ENCODE measurements at regions not wholly inside any gene's neighbourhood (a gene's known extent, or its start where the extent isn't known, plus 50 kb on each side); places are given as distances from the start of the nearest gene placed in this dataset.
"Not testable (repeated sequence)": the region's sequence is repeated elsewhere in the genome, so short reads cannot be mapped to it uniquely, and the experiment has no call there.

- ChIA-PET CTCF (no interaction called here), POLR2A (ENCODE audit: low non-redundant PET) (no interaction called here)
- DNase-seq (ENCODE audit: low spot score), result no peak
- no peak for TF ChIP-seq CTCF (conservative IDR thresholded peaks at IDR 0.05; ENCODE audit: low read depth)
- no peak overlapping the region for H3K27ac ChIP-seq
Observed at GRCh38 chr13:90883592-90883991, 463.9 kb upstream of the MIR17HG start.

DNA sequence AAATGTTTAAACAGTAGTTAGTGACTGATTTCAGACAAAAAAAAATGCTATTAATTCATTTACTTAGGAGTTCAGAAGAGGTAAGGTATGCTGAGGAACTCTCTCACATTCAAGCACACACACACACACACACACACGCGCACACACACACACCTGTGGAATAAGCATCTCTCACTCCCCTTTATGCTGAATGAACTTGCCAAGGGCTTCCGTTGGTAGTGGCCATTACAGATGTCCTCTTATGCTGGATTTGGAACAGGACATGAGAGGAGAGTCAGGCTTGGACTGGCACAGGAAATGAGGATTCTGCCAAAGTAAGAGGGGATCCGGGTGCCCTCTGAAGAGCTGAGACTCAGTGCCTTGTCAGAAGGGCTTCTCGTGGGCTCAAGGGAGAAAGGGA is 463.4 kb upstream of the MIR17HG start:
- DNase-seq (ENCODE audit: low spot score), result no peak
- no peak overlapping the region for H3K27ac ChIP-seq
- no peak for TF ChIP-seq CTCF (conservative IDR thresholded peaks at IDR 0.05; ENCODE audit: low read depth)
- ChIA-PET CTCF (no interaction called here), POLR2A (ENCODE audit: low non-redundant PET) (no interaction called here)

DNA sequence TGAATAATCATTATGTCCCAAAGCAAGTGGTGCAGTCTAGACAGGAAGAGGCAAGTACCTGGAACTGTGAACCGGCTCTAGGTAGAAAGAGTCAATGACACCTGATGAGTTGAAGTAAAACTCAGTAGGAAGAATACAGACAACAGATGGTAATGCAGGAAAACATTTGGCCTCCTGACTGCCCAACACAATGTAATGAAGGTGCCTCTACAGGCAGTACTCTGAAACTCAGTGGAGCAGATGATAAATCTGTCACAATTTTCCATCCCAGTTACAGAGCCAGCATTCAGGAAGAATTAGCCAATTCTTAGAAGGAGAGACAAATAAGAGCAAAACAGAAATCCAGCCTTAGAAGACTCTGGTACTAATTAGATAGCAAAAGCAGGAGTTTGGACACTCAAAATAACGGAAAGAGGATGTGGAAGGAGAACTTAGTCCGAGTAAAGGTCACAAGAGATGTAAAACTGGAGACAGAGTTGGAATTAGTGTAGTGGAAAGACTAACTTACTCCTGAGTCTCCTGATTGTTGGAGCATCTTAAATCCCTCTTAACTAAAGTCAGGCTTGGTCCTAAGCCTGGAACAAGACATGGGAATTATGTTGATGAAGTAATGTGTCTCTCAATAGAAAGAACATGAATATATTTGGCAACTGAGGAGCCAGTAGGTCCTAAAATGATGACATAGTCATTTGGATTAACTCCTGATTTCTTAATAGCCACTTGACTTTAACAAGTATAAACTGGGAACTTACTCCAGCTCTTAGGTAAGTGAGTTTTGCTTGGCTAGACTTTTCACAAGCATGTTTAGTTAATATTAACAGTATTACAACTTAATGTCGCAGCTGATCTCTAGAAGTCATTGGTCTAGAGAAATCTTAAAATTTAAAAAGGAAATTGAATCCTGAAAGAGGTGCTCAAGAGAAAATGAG is 457.3 kb upstream of the MIR17HG start:
- no peak for TF ChIP-seq CTCF (conservative IDR thresholded peaks at IDR 0.05; ENCODE audit: low read depth)
- no peak overlapping the region for H3K27ac ChIP-seq
- ChIA-PET POLR2A (ENCODE audit: low non-redundant PET) (no interaction called here), CTCF (interaction anchor here (0.6 kb wide), 1 partner anchor 104 kb away, joined by 4 read pairs; no protein-coding TSS in a partner anchor)
- DNase-seq (ENCODE audit: low spot score), result no peak

- CTCF ChIA-PET, result no interaction called here
- DNase-seq (ENCODE audit: low spot score), result no peak
- H3K27ac ChIP-seq, result no peak overlapping the region
- TF ChIP-seq CTCF (conservative IDR thresholded peaks at IDR 0.05; ENCODE audit: low read depth), result no peak
- POLR2A ChIA-PET (ENCODE audit: low non-redundant PET), result no interaction called here
Observed at GRCh38 chr13:90891329-90891728, 456.2 kb upstream of the MIR17HG start.

DNA sequence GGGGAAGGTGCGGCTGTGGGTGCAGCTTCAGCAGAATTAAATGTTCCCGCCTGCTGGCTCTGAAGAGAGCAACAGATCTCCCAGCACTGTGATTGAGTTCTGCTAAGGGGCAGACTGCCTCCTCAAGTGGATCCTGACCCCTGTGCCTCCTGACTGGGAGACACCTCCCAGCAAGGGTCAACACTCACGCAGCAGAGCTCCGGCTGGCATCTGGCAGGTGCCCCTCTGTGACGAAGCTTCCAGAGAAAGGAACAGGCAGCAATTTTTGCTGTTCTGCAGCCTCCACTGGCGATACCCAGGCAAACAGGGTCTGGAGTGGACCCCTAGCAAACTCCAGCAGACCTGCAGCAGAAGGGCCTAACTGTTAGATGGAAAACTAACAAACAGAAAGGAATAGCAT is 454.3 kb upstream of the MIR17HG start:
- DNase-seq (ENCODE audit: low spot score); H3K27ac ChIP-seq; POLR2A ChIA-PET (ENCODE audit: low non-redundant PET): not testable (repeated sequence)
- CTCF ChIA-PET, result interaction anchor here (0.6 to 0.7 kb wide), 2 partner anchors 20 to 263 kb away, joined by 3 read pairs; no protein-coding TSS in a partner anchor

DNA sequence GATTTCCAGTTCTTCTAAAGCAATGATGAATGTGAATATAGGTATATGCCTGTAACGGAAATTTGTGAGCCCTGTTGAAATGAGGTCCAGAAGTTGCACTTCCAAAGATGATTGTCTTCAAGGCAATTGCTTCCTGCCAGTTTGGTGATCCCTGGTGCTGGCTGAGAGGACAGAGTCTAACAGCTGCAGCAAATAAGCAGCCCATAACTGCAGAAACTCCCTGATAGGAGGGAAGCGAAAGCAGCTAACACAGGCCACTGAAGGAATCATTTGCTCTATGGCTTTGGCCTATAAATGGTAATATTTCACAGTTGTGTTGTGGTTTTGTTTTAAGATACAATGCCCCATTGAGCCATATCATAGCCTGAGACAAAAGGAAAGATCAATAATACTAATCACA is 451.5 kb upstream of the MIR17HG start:
- no peak for TF ChIP-seq CTCF (conservative IDR thresholded peaks at IDR 0.05; ENCODE audit: low read depth)
- ChIA-PET POLR2A (ENCODE audit: low non-redundant PET) (no interaction called here), CTCF (no interaction called here)
- no peak for DNase-seq (ENCODE audit: low spot score)
- no peak overlapping the region for H3K27ac ChIP-seq

DNA sequence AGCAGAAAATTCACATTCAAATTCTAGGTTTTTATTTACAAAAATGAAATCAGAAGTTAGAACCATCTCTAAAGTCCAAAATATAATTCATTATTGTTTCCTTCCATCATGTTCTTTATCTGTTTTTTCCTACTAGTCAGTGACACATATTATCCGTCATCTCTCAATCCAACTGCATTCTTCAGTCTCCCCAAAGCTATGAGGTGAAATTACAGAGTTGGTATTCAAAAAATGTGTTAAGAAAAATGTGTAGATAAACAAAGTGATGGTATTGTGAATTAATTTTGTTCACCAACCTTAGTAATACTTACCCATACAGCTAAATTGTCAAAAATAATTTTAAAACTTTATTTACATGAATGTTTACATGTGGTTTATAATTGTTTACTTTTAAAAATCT is 448.7 kb upstream of the MIR17HG start:
- ChIA-PET CTCF (no interaction called here), POLR2A (ENCODE audit: low non-redundant PET) (no interaction called here)
- no peak for DNase-seq (ENCODE audit: low spot score)
- H3K27ac ChIP-seq, result no peak overlapping the region
- no peak for TF ChIP-seq CTCF (conservative IDR thresholded peaks at IDR 0.05; ENCODE audit: low read depth)

All from RWPE1 (cell line).